Common myeloid progenitor, CD34-positive (primary cell): ENCODE measurements at regions not wholly inside any gene's neighbourhood (a gene's known extent, or its start where the extent isn't known, plus 50 kb on each side); places are given as distances from the start of the nearest gene placed in this dataset.

ENCODE experiments used
- CTCF ChIA-PET: fragments of 350-600 bp; sonication (Branson Sonifier 250); formaldehyde crosslinking; loops from one replicate; lab custom pipeline; 2021; ENCODE audit warnings: antibody characterized with exemption; lab: Charles Lee
- POLR2A ChIA-PET: fragments of 350-600 bp; sonication (Branson Sonifier 250); formaldehyde crosslinking; loops from one replicate; lab custom pipeline; 2021; ENCODE audit warnings: antibody characterized with exemption; lab: Charles Lee
- DNase-seq, 3 donors: peaks; one replicate each; pipeline versions ENCODE4 v3.0.0 to v3.0.0-alpha.2; 2013
- H3K27ac ChIP-seq, 2 experiments: 1 replicate in 1 of 2; 2 replicates in 1 of 2; pipeline ENCODE4 v1.7.0; 2013; ENCODE audit warnings: inconsistent platforms in 2 of 2, low read length in 2 of 2, mild to moderate bottlenecking in 2 of 2, low read depth in 1 of 2, moderate library complexity in 1 of 2; ENCODE audit not compliant: severe bottlenecking in 2 of 2, insufficient read depth in 1 of 2, poor library complexity in 1 of 2
- H3K27me3 ChIP-seq, 5 experiments: replicated peaks in 2 of 5; 1 replicate in 3 of 5; 2 replicates in 2 of 5; pipeline versions ENCODE4 v1.6.1 to v1.7.0; 2013; ENCODE audit warnings: low read length in 4 of 5, mild to moderate bottlenecking in 2 of 5, moderate library complexity in 2 of 5, inconsistent platforms in 1 of 5; ENCODE audit not compliant: insufficient read depth in 5 of 5, control insufficient read depth in 4 of 5
- H3K36me3 ChIP-seq, 4 experiments: 1 replicate in 2 of 4; 2 replicates in 2 of 4; pipeline versions ENCODE4 v1.6.1 to v1.7.0; 2013; ENCODE audit warnings: low read length in 3 of 4, control low read depth in 1 of 4, mild to moderate bottlenecking in 1 of 4; ENCODE audit not compliant: control insufficient read depth in 4 of 4, insufficient read depth in 4 of 4
- H3K4me1 ChIP-seq, 4 experiments: 1 replicate in 3 of 4; 2 replicates in 1 of 4; pipeline versions ENCODE4 v1.6.1 to v1.7.1; 2013; ENCODE audit warnings: low read length in 3 of 4, mild to moderate bottlenecking in 3 of 4, control low read depth in 1 of 4, inconsistent platforms in 1 of 4, moderate library complexity in 1 of 4; ENCODE audit not compliant: control insufficient read depth in 4 of 4, insufficient read depth in 4 of 4; ENCODE audit errors: control extremely low read depth in 1 of 4
- H3K4me3 ChIP-seq, 7 experiments: 1 replicate in 4 of 7; 2 replicates in 3 of 7; pipeline versions ENCODE4 v1.5.1 to v1.7.0; 2013; ENCODE audit warnings: mild to moderate bottlenecking in 7 of 7, low read length in 6 of 7, moderate library complexity in 6 of 7, inconsistent platforms in 2 of 7, low read depth in 2 of 7, control low read depth in 1 of 7; ENCODE audit not compliant: insufficient read depth in 4 of 7, control insufficient read depth in 1 of 7; ENCODE audit errors: extremely low read depth in 1 of 7
- H3K9me3 ChIP-seq, 5 experiments: 1 replicate in 4 of 5; 2 replicates in 1 of 5; pipeline versions ENCODE4 v1.6.1 to v1.7.1; 2013; ENCODE audit warnings: low read length in 4 of 5, mild to moderate bottlenecking in 2 of 5, inconsistent platforms in 1 of 5, low read depth in 1 of 5, moderate library complexity in 1 of 5; ENCODE audit not compliant: control insufficient read depth in 4 of 5, insufficient read depth in 2 of 5; ENCODE audit errors: control extremely low read depth in 1 of 5
- WGBS: methylation state at CpG from one replicate; pipeline ENCODE4 v1.1.5; 2013; ENCODE audit not compliant: insufficient coverage; 5-methylcytosine and 5-hydroxymethylcytosine counted together

DNA sequence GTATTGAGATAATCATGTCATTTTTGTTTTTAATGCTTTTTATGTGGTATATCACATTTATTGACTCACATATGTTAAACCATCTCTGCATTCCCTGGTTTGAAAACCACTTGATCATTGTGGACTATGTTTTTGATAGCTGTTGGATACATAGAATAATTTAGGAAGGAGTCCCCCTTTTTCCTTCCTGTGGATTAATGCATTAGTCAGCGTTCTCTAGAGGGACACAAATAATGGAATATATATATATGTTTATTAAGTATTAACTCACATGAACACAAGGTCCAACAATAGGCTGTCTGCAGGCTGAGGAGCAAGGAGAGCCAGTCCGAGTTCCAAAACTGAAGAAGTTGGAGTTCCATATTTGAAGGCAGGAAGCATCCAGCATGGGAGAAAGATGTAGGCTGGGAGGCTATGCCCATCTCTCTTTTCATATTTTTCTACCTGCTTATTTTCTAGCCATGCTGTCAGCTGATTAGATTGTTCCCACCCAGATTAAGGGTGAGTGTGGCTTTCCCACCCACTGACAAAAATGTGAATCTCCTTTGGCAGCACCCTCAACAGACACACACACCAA is 123.8 kb downstream of the ZNF280B start:
- Histone ChIP-seq H3K9me3 (no peaks in the 10 kb centered on the region), H3K4me3 (no peak overlapping the region), H3K4me1 (no peaks in the 10 kb centered on the region), H3K27ac (no peak overlapping the region), H3K27me3 (peaks cover 0 to 31% (median 2%) of the 10 kb centered on the region in 5 experiments), H3K36me3 (no peaks in the 10 kb centered on the region)
- no CpG with 5 or more reads among the region's 2 CpGs for WGBS
- POLR2A ChIA-PET = no interaction called here
- CTCF ChIA-PET = no interaction called here
- DNase-seq = no peak

DNA sequence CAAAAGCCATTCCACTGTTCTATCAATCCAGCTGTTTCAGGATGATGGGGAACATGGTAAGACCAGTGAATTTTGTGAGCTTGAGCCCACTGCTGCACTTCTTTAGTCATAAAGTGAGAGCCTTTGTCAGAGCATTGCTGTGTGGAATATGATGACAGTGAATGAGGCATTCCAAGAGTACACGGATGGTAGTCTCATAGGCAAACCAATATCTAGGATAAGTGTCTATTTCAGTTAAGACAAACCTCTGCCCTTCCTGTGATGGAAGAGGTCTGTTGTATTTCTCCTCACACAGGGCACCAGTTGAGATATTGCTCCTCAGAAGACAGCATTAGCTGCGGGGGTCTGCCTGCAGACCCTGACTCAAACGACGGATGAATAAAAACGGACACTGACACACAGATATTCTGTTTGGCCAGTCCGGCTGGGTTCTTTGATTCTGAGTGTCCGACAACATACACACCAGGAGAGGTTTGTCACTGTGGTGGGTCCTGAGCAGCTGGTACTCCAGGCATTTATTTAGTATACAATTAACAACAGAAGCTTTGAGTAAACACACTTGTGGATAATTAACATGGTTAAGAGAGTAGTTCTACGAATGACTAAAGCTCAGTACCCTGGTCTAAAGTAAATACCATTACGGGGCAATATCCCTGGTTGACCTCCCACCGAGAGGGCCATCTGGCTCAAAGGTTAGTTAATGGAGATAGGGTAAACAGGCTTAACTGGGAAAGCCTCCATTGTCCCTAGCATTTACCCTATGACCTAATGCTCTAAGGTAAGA is 121.7 kb downstream of the ZNF280B start:
- WGBS = 77% methylated on average over 9 of the region's 10 CpGs
- Histone ChIP-seq H3K4me3 (no peak overlapping the region), H3K27me3 (peaks cover 0 to 30% (median 3%) of the 10 kb centered on the region in 5 experiments), H3K27ac (no peak overlapping the region), H3K4me1 (no peaks in the 10 kb centered on the region), H3K36me3 (no peaks in the 10 kb centered on the region), H3K9me3 (no peaks in the 10 kb centered on the region)
- ChIA-PET CTCF (no interaction called here), POLR2A (no interaction called here)
- no peak for DNase-seq

- H3K27ac ChIP-seq = no peak overlapping the region
- CTCF ChIA-PET = no interaction called here
- H3K4me3 ChIP-seq = no peak overlapping the region
- H3K9me3 ChIP-seq = peaks cover 0 to 5% (median 4%) of the 10 kb centered on the region in 5 experiments
- 38% methylated on average over 1 of the region's 1 CpG for WGBS
- POLR2A ChIA-PET = no interaction called here
- peaks cover 0 to 27% (median 3%) of the 10 kb centered on the region in 5 experiments for H3K27me3 ChIP-seq
- no peaks in the 10 kb centered on the region for H3K4me1 ChIP-seq
- DNase-seq = no peak
- no peaks in the 10 kb centered on the region for H3K36me3 ChIP-seq
Observed at GRCh38 chr22:22387386-22387736, 121.2 kb downstream of the ZNF280B start.

DNA sequence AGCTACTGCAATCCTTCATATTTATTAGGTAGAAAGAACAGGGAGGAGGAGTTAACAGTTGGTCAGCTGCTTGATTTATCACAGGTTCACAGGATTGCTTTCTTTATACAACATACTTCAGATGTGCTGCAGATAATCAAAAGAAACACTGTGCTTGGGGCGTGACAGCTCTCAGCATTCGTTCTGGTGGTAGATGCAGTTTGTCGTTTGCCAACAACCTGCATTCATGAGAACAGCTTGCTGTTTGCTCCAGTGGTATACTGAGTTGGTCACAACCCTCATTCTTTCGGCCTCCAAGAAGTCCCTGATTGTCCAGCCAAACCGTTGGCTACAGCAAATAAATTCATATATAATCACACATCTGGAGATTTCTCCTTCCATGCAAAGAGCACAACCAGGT is 120.5 kb downstream of the ZNF280B start:
- no peak for DNase-seq
- Histone ChIP-seq H3K4me1 (no peaks in the 10 kb centered on the region), H3K27ac (no peak overlapping the region), H3K36me3 (no peaks in the 10 kb centered on the region), H3K27me3 (peaks cover 0 to 21% (median 3%) of the 10 kb centered on the region in 5 experiments), H3K4me3 (no peak overlapping the region), H3K9me3 (peaks cover 0 to 8% (median 5%) of the 10 kb centered on the region in 5 experiments)
- ChIA-PET POLR2A (no interaction called here), CTCF (interaction anchor here (1.3 to 3.7 kb wide), 2 partner anchors 8 to 67 kb away, joined by 3 to 10 read pairs; no protein-coding TSS in a partner anchor)
- WGBS = 91% methylated on average over 5 of the region's 5 CpGs

DNA sequence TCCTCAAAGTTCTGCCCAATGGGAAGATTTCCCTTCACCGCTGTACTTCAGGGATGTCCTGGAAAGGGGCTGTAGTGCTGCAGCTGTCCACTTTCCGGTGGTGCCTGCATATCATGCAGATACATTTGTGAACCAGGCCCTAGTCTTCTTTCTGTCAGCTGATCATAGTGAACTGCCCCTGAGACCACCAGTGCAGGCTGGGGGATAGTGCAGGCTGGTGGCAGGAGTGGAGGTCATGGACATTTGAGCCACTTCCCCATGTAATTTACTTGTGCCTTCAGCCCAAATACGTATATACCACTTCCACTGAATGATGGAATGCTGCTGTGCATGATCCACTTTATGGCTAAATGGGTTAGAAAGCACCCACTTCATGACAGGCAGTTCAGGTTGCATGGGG is 120.0 kb downstream of the ZNF280B start:
- ChIA-PET CTCF (interaction anchor here (1.3 to 3.7 kb wide), 2 partner anchors 8 to 67 kb away, joined by 3 to 10 read pairs; no protein-coding TSS in a partner anchor), POLR2A (no interaction called here)
- no peak overlapping the region for H3K27ac ChIP-seq
- peaks cover 0 to 17% (median 3%) of the 10 kb centered on the region in 5 experiments for H3K27me3 ChIP-seq
- peaks cover 0 to 8% (median 5%) of the 10 kb centered on the region in 5 experiments for H3K9me3 ChIP-seq
- no peaks in the 10 kb centered on the region for H3K4me1 ChIP-seq
- WGBS = 100% methylated on average over 3 of the region's 3 CpGs
- no peaks in the 10 kb centered on the region for H3K36me3 ChIP-seq
- no peak overlapping the region for H3K4me3 ChIP-seq
- no peak for DNase-seq

GRCh38 chr22:22389467-22389866 is 119.1 kb downstream of the ZNF280B start:
- POLR2A ChIA-PET = no interaction called here
- Histone ChIP-seq H3K36me3 (no peaks in the 10 kb centered on the region), H3K27me3 (peaks cover 0 to 12% (median 0%) of the 10 kb centered on the region in 5 experiments), H3K27ac (no peak overlapping the region), H3K4me1 (no peaks in the 10 kb centered on the region), H3K4me3 (no peak overlapping the region), H3K9me3 (peaks cover 0 to 10% (median 5%) of the 10 kb centered on the region in 5 experiments)
- CTCF ChIA-PET = interaction anchor here (3.7 kb wide), 1 partner anchor 9 kb away, joined by 10 read pairs; no protein-coding TSS in a partner anchor
- 100% methylated on average over 3 of the region's 5 CpGs for WGBS
- no peak for DNase-seq

DNA sequence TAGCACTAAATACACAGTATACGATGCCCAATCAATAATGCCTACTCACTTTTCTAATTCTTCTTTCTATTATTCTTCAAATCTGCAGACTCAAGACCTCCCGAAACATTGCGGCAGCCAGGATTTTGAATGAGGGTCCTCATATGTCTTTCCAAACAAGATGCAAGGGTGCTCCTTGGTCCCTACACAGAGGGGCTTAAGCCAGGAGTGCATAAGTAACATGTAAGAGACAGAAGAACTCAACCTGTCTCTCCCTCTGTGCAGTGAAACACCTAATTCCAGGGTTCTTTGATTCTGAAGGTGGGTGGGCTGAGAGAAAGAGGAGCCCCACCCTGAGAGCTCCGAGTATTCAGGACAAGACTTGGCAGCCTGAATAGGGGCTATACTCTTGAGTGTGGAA is 117.6 kb downstream of the ZNF280B start:
- DNase-seq = no peak
- H3K36me3 ChIP-seq = no peaks in the 10 kb centered on the region
- H3K27me3 ChIP-seq = peaks cover 0 to 6% (median 0%) of the 10 kb centered on the region in 5 experiments
- peaks cover 0 to 10% (median 5%) of the 10 kb centered on the region in 5 experiments for H3K9me3 ChIP-seq
- no peak overlapping the region for H3K27ac ChIP-seq
- POLR2A ChIA-PET = no interaction called here
- no peak overlapping the region for H3K4me3 ChIP-seq
- peaks cover 0 to 3% (median 1%) of the 10 kb centered on the region in 4 experiments for H3K4me1 ChIP-seq
- CTCF ChIA-PET = interaction anchor here (0.9 to 3.7 kb wide), 3 partner anchors 8 to 48 kb away, joined by 3 to 10 read pairs (median 3); no protein-coding TSS in a partner anchor
- WGBS = 91% methylated on average over 3 of the region's 4 CpGs
